NCI-H1092 (cell line): ENCODE measurements at regions not wholly inside any gene's neighbourhood (a gene's known extent, or its start where the extent isn't known, plus 50 kb on each side); places are given as distances from the start of the nearest gene placed in this dataset.

ENCODE experiments used
- DNase-seq: peaks from one replicate; lab custom pipeline; 2025; lab: John Stamatoyannopoulos, UW

GRCh38 chr16:79543219-79543618, 57.3 kb downstream of the MAF start:
- peak; percentile 85 for DNase-seq

DNA sequence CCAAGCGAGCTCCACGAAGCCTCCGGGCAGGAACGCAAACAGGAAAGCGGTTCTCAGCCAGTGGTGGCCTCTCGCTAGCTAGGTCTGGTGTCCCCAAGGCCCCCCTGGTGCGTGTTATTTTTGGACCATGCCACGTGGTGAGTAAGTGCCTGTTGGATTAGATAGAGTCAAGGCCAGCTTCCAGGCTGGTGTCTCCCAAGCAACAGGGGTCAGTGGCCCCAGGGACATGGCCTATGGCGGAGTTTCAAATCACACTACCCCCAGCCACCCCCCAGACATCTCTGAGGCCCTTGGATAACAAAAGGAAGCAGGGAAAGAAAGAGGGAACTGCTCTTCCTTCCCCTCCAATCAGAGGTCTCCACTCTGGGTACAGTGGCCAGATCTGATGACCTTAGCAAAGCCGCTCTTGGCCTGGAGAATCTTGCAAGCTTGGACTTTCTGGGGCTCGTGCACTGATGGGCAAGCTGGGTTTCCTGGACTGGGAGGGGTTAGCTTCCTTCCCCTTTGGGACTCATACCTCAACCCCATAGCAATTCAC, 58.2 kb downstream of the MAF start:
- no peak for DNase-seq

- no peak for DNase-seq
Observed at GRCh38 chr16:79540825-79541595, 59.5 kb downstream of the MAF start.

GRCh38 chr16:79537584-79537983, 63.0 kb downstream of the MAF start:
- no peak for DNase-seq

DNA sequence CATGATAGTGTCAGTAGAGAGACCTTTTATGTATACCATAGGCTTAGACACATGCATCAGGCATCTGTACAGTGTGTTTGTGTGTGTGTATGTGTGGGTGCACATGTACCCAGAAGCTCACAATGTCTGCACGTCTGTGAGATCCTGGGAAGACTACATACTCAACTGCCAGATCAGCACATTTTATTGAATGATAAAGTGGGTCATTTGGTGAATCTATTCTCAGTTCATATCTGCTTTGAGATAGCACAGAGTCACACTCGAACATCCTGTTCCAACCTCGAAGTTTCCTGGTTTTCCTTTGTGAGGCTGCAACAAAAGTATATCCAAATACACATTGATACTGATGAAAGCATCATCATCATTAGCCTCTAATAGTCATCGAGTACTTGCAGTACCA, 63.6 kb downstream of the MAF start:
- DNase-seq, result no peak

DNA sequence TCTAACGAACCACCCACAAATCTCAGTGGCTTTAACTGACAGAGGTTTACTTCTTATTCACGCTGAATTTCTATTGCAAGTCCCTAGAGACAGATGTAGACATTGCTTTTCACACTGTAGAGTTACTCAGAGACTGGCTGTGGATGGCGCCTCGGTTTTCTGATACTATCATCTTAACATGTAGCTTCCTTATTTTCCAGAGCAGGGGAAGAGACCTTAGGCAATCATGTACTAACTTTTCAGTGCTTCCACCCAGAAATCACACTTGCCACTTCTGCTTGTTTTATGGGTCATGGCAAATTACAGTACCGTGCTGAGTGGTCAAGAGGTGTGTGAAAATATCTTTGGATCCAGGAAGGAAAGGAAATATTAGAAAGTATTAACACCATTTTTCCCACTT, 65.4 kb downstream of the MAF start:
- no peak for DNase-seq

DNA sequence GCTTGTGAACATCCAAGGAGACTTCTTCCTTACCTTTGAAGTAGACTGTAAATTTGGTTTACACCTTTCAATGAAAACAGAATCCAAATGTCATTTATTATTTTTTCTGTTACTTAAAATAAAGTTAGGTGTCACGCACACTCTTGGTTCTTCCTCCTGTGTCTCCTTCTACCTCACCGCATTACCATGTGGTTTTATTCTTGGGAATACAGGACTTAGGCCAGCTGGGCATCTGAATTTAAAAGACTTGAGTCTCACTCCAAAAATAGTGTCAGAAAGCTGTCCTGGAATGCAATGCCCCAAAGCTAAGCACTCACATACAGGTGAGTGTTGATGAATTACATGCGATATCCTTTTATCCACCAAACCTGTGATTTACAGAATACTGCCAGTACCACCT, 66.4 kb downstream of the MAF start:
- no peak for DNase-seq

- DNase-seq, result no peak
Observed at GRCh38 chr16:79533292-79533691, 67.2 kb downstream of the MAF start.

- no peak for DNase-seq
Observed at GRCh38 chr16:79532785-79533184, 67.8 kb downstream of the MAF start.

GRCh38 chr16:79532273-79532672, 68.3 kb downstream of the MAF start:
- no peak for DNase-seq

DNA sequence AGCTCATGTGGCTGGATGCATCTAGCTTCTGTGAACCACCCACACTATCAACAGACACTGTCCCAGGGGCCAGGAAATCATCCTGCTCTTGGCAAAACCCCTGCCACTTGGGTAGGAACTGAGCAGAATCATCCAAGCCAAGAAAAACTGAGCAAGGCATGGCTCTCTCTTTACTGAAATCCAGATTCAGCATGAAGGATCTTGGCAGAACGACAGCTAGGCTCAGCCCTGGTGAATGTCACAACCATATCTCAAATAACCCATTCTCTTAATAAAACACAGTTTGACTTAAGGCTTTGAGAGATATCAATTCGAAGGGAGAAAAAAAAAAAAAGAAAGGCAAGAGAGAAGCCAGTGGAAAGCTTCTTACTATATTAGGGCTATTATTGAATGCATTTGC, 72.2 kb downstream of the MAF start:
- DNase-seq, result no peak

DNA sequence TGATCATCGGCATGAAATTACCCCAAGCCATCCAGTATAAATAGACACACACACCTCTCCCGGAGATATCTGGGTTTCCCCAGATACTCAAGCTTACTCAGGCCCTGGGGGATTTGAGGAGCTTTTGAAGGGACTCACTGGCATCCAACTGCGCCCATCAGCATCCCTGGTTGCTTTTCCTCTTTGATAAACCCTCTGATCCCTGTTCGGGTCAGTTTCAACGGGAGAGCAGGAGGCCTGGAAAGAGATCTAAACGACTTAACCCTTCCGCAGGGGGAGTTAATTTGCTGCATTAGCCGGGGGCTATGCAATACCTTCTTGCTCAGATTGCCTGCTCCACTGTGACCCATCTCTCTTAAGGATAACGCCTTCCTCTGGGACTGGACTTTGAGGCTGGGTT, 76.6 kb downstream of the MAF start:
- no peak for DNase-seq

GRCh38 chr16:79519448-79519847, 81.1 kb downstream of the MAF start:
- no peak for DNase-seq

- no peak for DNase-seq
Observed at GRCh38 chr16:79517156-79517555, 83.4 kb downstream of the MAF start.

- no peak for DNase-seq
Observed at GRCh38 chr16:79510879-79511278, 89.7 kb downstream of the MAF start.

- no peak for DNase-seq
Observed at GRCh38 chr16:79509906-79510305, 90.6 kb downstream of the MAF start.

GRCh38 chr16:79509211-79509631, 91.3 kb downstream of the MAF start:
- peak; percentile 85 for DNase-seq

GRCh38 chr16:79508294-79508693, 92.2 kb downstream of the MAF start:
- DNase-seq, result no peak

GRCh38 chr16:79505344-79505743, 95.2 kb downstream of the MAF start:
- DNase-seq, result no peak

DNA sequence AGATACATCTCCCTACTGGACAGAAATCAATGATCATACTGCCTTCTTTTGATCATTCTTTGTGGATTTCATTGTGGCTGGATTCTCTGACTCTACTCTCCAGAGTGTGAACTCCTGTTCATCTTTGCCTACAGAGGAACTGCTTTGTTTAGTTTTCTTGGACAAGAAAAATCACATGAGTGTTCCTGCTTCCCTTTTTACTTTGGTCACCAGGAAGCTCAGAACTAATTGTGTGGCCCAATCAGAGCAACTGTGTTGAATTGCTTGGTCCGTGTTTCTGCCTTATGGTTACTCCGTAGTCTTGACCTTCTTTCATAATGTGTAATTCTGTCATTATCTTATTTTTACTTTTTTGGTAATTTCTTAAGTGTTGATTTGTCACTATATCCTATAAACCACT, 97.0 kb downstream of the MAF start:
- DNase-seq, result no peak

- DNase-seq, result no peak
Observed at GRCh38 chr16:79501446-79501845, 99.1 kb downstream of the MAF start.

DNA sequence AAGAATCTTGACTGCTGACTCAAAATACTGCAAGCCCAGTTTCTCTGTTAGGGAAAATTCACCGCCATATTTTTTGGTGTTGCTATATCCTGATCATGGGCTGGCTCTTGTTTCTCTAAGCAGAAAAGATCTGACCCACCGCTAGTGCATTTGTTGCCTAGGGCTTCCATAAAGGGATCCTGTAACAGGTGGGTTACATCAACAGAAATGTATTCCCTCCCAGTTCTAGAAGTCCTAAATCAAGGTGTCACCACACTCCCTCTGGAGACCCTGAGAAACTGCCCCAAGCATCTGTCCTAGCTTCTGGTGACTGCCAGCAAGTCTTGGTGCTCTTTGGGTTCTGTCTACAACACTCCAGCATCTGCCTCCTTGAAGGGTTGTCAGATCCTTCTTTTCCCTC, 99.7 kb downstream of the MAF start:
- no peak for DNase-seq

GRCh38 chr16:79500286-79500685, 100.3 kb downstream of the MAF start:
- no peak for DNase-seq

GRCh38 chr16:79498928-79499327, 101.6 kb downstream of the MAF start:
- DNase-seq, result no peak
